ENCODE measurements at regions not wholly inside any gene's neighbourhood (a gene's known extent, or its start where the extent isn't known, plus 50 kb on each side); places are given as distances from the start of the nearest gene placed in this dataset.

GRCh38 chr22:48146426-48146825 is 1384.0 kb downstream of the TBC1D22A start:
- DNase-seq (ENCODE audit: low read depth), result no peak

GRCh38 chr22:48145738-48146137 is 1383.3 kb downstream of the TBC1D22A start:
- no peak for DNase-seq (ENCODE audit: low read depth)

- no peak for DNase-seq (ENCODE audit: low read depth)
These were observed 1381.9 kb downstream of the TBC1D22A start for GRCh38 chr22:48144318-48144717.

- no peak for DNase-seq (ENCODE audit: low read depth)
These were observed 1381.4 kb downstream of the TBC1D22A start for GRCh38 chr22:48143856-48144255.

- no peak for DNase-seq (ENCODE audit: low read depth)
These were observed 1379.9 kb downstream of the TBC1D22A start for GRCh38 chr22:48142388-48142787.

GRCh38 chr22:48141301-48141700 is 1378.9 kb downstream of the TBC1D22A start:
- no peak for DNase-seq (ENCODE audit: low read depth)

GRCh38 chr22:48140261-48140813 is 1377.9 kb downstream of the TBC1D22A start:
- no peak for DNase-seq (ENCODE audit: low read depth)

GRCh38 chr22:48139776-48140175 is 1377.3 kb downstream of the TBC1D22A start:
- DNase-seq (ENCODE audit: low read depth), result no peak

GRCh38 chr22:48138855-48139254 is 1376.4 kb downstream of the TBC1D22A start:
- no peak for DNase-seq (ENCODE audit: low read depth)

GRCh38 chr22:48138427-48138826 is 1376.0 kb downstream of the TBC1D22A start:
- no peak for DNase-seq (ENCODE audit: low read depth)

GRCh38 chr22:48137640-48138039 is 1375.2 kb downstream of the TBC1D22A start:
- no peak for DNase-seq (ENCODE audit: low read depth)

GRCh38 chr22:48135592-48135991 is 1373.1 kb downstream of the TBC1D22A start:
- DNase-seq (ENCODE audit: low read depth), result no peak

- no peak for DNase-seq (ENCODE audit: low read depth)
These were observed 1363.0 kb downstream of the TBC1D22A start for GRCh38 chr22:48125416-48125815.

GRCh38 chr22:48121984-48122383 is 1359.5 kb downstream of the TBC1D22A start:
- DNase-seq (ENCODE audit: low read depth), result no peak

- DNase-seq (ENCODE audit: low read depth), result no peak
These were observed 1356.2 kb downstream of the TBC1D22A start for GRCh38 chr22:48118654-48119053.

GRCh38 chr22:48116871-48117270 is 1354.4 kb downstream of the TBC1D22A start:
- DNase-seq (ENCODE audit: low read depth), result no peak

- no peak for DNase-seq (ENCODE audit: low read depth)
These were observed 1350.5 kb downstream of the TBC1D22A start for GRCh38 chr22:48112687-48113521.

- no peak for DNase-seq (ENCODE audit: low read depth)
These were observed 1344.3 kb downstream of the TBC1D22A start for GRCh38 chr22:48106715-48107259.

- DNase-seq (ENCODE audit: low read depth), result no peak
These were observed 1343.8 kb downstream of the TBC1D22A start for GRCh38 chr22:48106215-48106614.

- DNase-seq (ENCODE audit: low read depth), result no peak
These were observed 1342.8 kb downstream of the TBC1D22A start for GRCh38 chr22:48105259-48105658.

- no peak for DNase-seq (ENCODE audit: low read depth)
These were observed 1342.3 kb downstream of the TBC1D22A start for GRCh38 chr22:48104766-48105165.

- DNase-seq (ENCODE audit: low read depth), result no peak
These were observed 1341.8 kb downstream of the TBC1D22A start for GRCh38 chr22:48104102-48104738.
